Activated CD8-positive, alpha-beta memory T cell treated with anti-CD3 and anti-CD28 coated beads, Interleukin-2, amount 10 ng/mL, durations not matched to agents 7 days and 5 days (primary cell): ENCODE measurements at regions not wholly inside any gene's neighbourhood (a gene's known extent, or its start where the extent isn't known, plus 50 kb on each side); places are given as distances from the start of the nearest gene placed in this dataset.

Source experiments
- ATAC-seq: fragments of 150-1000 bp; cut with Tn5 transposase; one replicate; pipeline ENCODE4 v1.10.0; 2021; ENCODE audit warnings: moderate library complexity
- CTCF ChIA-PET: fragments of 350-600 bp; sonication (Branson Sonifier 250); formaldehyde crosslinking; loops from one replicate; lab custom pipeline; 2021; ENCODE audit warnings: antibody characterized with exemption; lab: Charles Lee
- DNase-seq: peaks from one replicate; pipeline ENCODE4 v3.0.0-alpha.2; 2020
- H3K27ac Mint-ChIP-seq: one replicate; pipeline ENCODE4 v1.8.0; 2021; ENCODE audit warnings: mild to moderate bottlenecking, mixed read lengths
- H3K27me3 Mint-ChIP-seq: one replicate; pipeline ENCODE4 v1.8.0; 2021; ENCODE audit warnings: mixed read lengths
- H3K36me3 Mint-ChIP-seq: one replicate; pipeline ENCODE4 v1.8.0; 2021; ENCODE audit warnings: mild to moderate bottlenecking, mixed read lengths
- H3K4me1 Mint-ChIP-seq: one replicate; pipeline ENCODE4 v1.8.0; 2021; ENCODE audit warnings: mixed read lengths
- H3K4me3 Mint-ChIP-seq: one replicate; pipeline ENCODE4 v1.8.0; 2021; ENCODE audit warnings: mild to moderate bottlenecking, moderate library complexity, mixed read lengths
- H3K9me3 Mint-ChIP-seq: one replicate; pipeline ENCODE4 v1.8.0; 2022; ENCODE audit warnings: low read depth, mixed read lengths

- H3K4me1 Mint-ChIP-seq = no peaks in the 10 kb centered on the region
- no peak overlapping the region for H3K4me3 Mint-ChIP-seq
- H3K9me3 Mint-ChIP-seq = no peaks in the 10 kb centered on the region
- H3K36me3 Mint-ChIP-seq = no peaks in the 10 kb centered on the region
- H3K27me3 Mint-ChIP-seq = peaks cover 2% of the 10 kb centered on the region
- H3K27ac Mint-ChIP-seq = no peak overlapping the region
- CTCF ChIA-PET = no interaction called here
- DNase-seq (no peak), ATAC-seq (no peak)
These were observed 345.6 kb downstream of the CTTN start for GRCh38 chr11:70743941-70744351.

GRCh38 chr11:70744396-70745185, 346.3 kb downstream of the CTTN start:
- peaks cover 5% of the 10 kb centered on the region for H3K9me3 Mint-ChIP-seq
- H3K4me3 Mint-ChIP-seq = no peak overlapping the region
- peaks cover 2% of the 10 kb centered on the region for H3K27me3 Mint-ChIP-seq
- CTCF ChIA-PET = no interaction called here
- no peaks in the 10 kb centered on the region for H3K36me3 Mint-ChIP-seq
- DNase-seq (no peak), ATAC-seq (no peak)
- no peak overlapping the region for H3K27ac Mint-ChIP-seq
- no peaks in the 10 kb centered on the region for H3K4me1 Mint-ChIP-seq

GRCh38 chr11:70745451-70745850, 347.1 kb downstream of the CTTN start:
- Mint-ChIP-seq H3K4me3 (no peak overlapping the region), H3K27me3 (peaks cover 2% of the 10 kb centered on the region), H3K27ac (no peak overlapping the region), H3K4me1 (no peaks in the 10 kb centered on the region), H3K36me3 (no peaks in the 10 kb centered on the region), H3K9me3 (peaks cover 7% of the 10 kb centered on the region)
- ATAC-seq = no peak
- CTCF ChIA-PET = no interaction called here
- no peak for DNase-seq

- DNase-seq = no peak
- Mint-ChIP-seq H3K9me3 (peaks cover 11% of the 10 kb centered on the region), H3K27me3 (peaks cover 2% of the 10 kb centered on the region), H3K27ac (no peak overlapping the region), H3K4me3 (no peak overlapping the region), H3K4me1 (no peaks in the 10 kb centered on the region), H3K36me3 (no peaks in the 10 kb centered on the region)
- no peak for ATAC-seq
- CTCF ChIA-PET = no interaction called here
These were observed 347.6 kb downstream of the CTTN start for GRCh38 chr11:70745941-70746340.

GRCh38 chr11:70746351-70746750, 348.0 kb downstream of the CTTN start:
- Mint-ChIP-seq H3K4me1 (no peaks in the 10 kb centered on the region), H3K9me3 (peaks cover 15% of the 10 kb centered on the region), H3K27me3 (peaks cover 2% of the 10 kb centered on the region), H3K27ac (no peak overlapping the region), H3K4me3 (no peak overlapping the region), H3K36me3 (no peaks in the 10 kb centered on the region)
- ATAC-seq (no peak), DNase-seq (no peak)
- CTCF ChIA-PET = no interaction called here

GRCh38 chr11:70747285-70747684, 349.0 kb downstream of the CTTN start:
- H3K9me3 Mint-ChIP-seq = peaks cover 15% of the 10 kb centered on the region
- H3K27ac Mint-ChIP-seq = no peak overlapping the region
- H3K4me3 Mint-ChIP-seq = no peak overlapping the region
- H3K27me3 Mint-ChIP-seq = peaks cover under 1% of the 10 kb centered on the region
- CTCF ChIA-PET = no interaction called here
- no peak for ATAC-seq
- H3K36me3 Mint-ChIP-seq = no peaks in the 10 kb centered on the region
- H3K4me1 Mint-ChIP-seq = no peaks in the 10 kb centered on the region
- no peak for DNase-seq

- Mint-ChIP-seq H3K27me3 (no peaks in the 10 kb centered on the region), H3K9me3 (peaks cover 15% of the 10 kb centered on the region), H3K4me1 (no peaks in the 10 kb centered on the region), H3K27ac (no peak overlapping the region), H3K36me3 (no peaks in the 10 kb centered on the region), H3K4me3 (no peak overlapping the region)
- DNase-seq = no peak
- CTCF ChIA-PET = no interaction called here
- no peak for ATAC-seq
These were observed 349.6 kb downstream of the CTTN start for GRCh38 chr11:70747921-70748320.

- CTCF ChIA-PET = no interaction called here
- H3K4me3 Mint-ChIP-seq = no peak overlapping the region
- H3K27ac Mint-ChIP-seq = no peak overlapping the region
- no peak for DNase-seq
- ATAC-seq = no peak
- peaks cover 15% of the 10 kb centered on the region for H3K9me3 Mint-ChIP-seq
- no peaks in the 10 kb centered on the region for H3K36me3 Mint-ChIP-seq
- H3K27me3 Mint-ChIP-seq = peaks cover 2% of the 10 kb centered on the region
- no peaks in the 10 kb centered on the region for H3K4me1 Mint-ChIP-seq
These were observed 352.9 kb downstream of the CTTN start for GRCh38 chr11:70751142-70751734.

GRCh38 chr11:70755410-70756158, 357.3 kb downstream of the CTTN start:
- Mint-ChIP-seq H3K9me3 (peaks cover 6% of the 10 kb centered on the region), H3K27me3 (peaks cover 7% of the 10 kb centered on the region), H3K36me3 (no peaks in the 10 kb centered on the region), H3K4me3 (no peak overlapping the region), H3K4me1 (no peaks in the 10 kb centered on the region), H3K27ac (no peak overlapping the region)
- DNase-seq (peak; percentile 69), ATAC-seq (peak; percentile 83)
- CTCF ChIA-PET = interaction anchor here (0.5 to 1.1 kb wide), 3 partner anchors 288 to 520 kb away, joined by 3 to 8 read pairs (median 3); no protein-coding TSS in a partner anchor

GRCh38 chr11:70756341-70756740, 358.0 kb downstream of the CTTN start:
- CTCF ChIA-PET = interaction anchor here (0.5 to 1.1 kb wide), 3 partner anchors 289 to 519 kb away, joined by 3 to 8 read pairs (median 3); no protein-coding TSS in a partner anchor
- H3K27ac Mint-ChIP-seq = no peak overlapping the region
- no peaks in the 10 kb centered on the region for H3K4me1 Mint-ChIP-seq
- H3K36me3 Mint-ChIP-seq = no peaks in the 10 kb centered on the region
- peaks cover under 1% of the 10 kb centered on the region for H3K9me3 Mint-ChIP-seq
- ATAC-seq (no peak), DNase-seq (no peak)
- peaks cover 7% of the 10 kb centered on the region for H3K27me3 Mint-ChIP-seq
- no peak overlapping the region for H3K4me3 Mint-ChIP-seq

GRCh38 chr11:70756756-70757155, 358.4 kb downstream of the CTTN start:
- DNase-seq (no peak), ATAC-seq (no peak)
- H3K4me3 Mint-ChIP-seq = no peak overlapping the region
- peaks cover 7% of the 10 kb centered on the region for H3K27me3 Mint-ChIP-seq
- H3K27ac Mint-ChIP-seq = no peak overlapping the region
- CTCF ChIA-PET = no interaction called here
- no peaks in the 10 kb centered on the region for H3K9me3 Mint-ChIP-seq
- no peaks in the 10 kb centered on the region for H3K36me3 Mint-ChIP-seq
- no peaks in the 10 kb centered on the region for H3K4me1 Mint-ChIP-seq

GRCh38 chr11:70757241-70757640, 358.9 kb downstream of the CTTN start:
- Mint-ChIP-seq H3K4me1 (no peaks in the 10 kb centered on the region), H3K36me3 (no peaks in the 10 kb centered on the region), H3K27ac (no peak overlapping the region), H3K4me3 (no peak overlapping the region), H3K27me3 (peaks cover 7% of the 10 kb centered on the region), H3K9me3 (no peaks in the 10 kb centered on the region)
- no peak for ATAC-seq
- CTCF ChIA-PET = no interaction called here
- no peak for DNase-seq

GRCh38 chr11:70758206-70758605, 359.9 kb downstream of the CTTN start:
- ATAC-seq (no peak), DNase-seq (no peak)
- CTCF ChIA-PET = no interaction called here
- no peak overlapping the region for H3K27ac Mint-ChIP-seq
- peaks cover 7% of the 10 kb centered on the region for H3K27me3 Mint-ChIP-seq
- no peaks in the 10 kb centered on the region for H3K36me3 Mint-ChIP-seq
- no peak overlapping the region for H3K4me3 Mint-ChIP-seq
- no peaks in the 10 kb centered on the region for H3K9me3 Mint-ChIP-seq
- no peaks in the 10 kb centered on the region for H3K4me1 Mint-ChIP-seq
